Mesendoderm (in vitro differentiated cells): ENCODE measurements at regions not wholly inside any gene's neighbourhood (a gene's known extent, or its start where the extent isn't known, plus 50 kb on each side); places are given as distances from the start of the nearest gene placed in this dataset.

Experiments used
- DNase-seq: peaks from one replicate; pipeline ENCODE4 v3.0.0; 2013
- H2AK5ac ChIP-seq: 2 replicates; pipeline ENCODE4 v1.6.1; 2013; ENCODE audit warnings: low read length, inconsistent platforms
- H2BK120ac ChIP-seq: 2 replicates; pipeline ENCODE4 v1.6.1; 2013; ENCODE audit warnings: low read depth, mild to moderate bottlenecking, low read length, moderate library complexity, mixed read lengths
- H2BK15ac ChIP-seq: replicated peaks from 2 replicates; pipeline ENCODE4 v1.6.1; 2013; ENCODE audit warnings: low read depth, mild to moderate bottlenecking, moderate library complexity
- H2BK5ac ChIP-seq: 2 replicates; pipeline ENCODE4 v1.6.1; 2013; ENCODE audit warnings: low read length, inconsistent platforms
- H3K18ac ChIP-seq: 2 replicates; pipeline ENCODE4 v1.6.1; 2013; ENCODE audit warnings: mild to moderate bottlenecking, low read length, mixed read lengths
- H3K23ac ChIP-seq: one replicate; pipeline ENCODE4 v1.6.1; 2013; ENCODE audit warnings: low read length
- H3K27ac ChIP-seq: 2 replicates; pipeline ENCODE4 v1.5.1; 2013; ENCODE audit warnings: low read depth, mild to moderate bottlenecking, inconsistent platforms, low read length, moderate library complexity
- H3K27me3 ChIP-seq: 2 replicates; pipeline ENCODE4 v1.6.1; 2013; ENCODE audit warnings: low read length, control low read depth, mild to moderate bottlenecking, inconsistent platforms; ENCODE audit not compliant: insufficient read depth, poor library complexity
- H3K36me3 ChIP-seq: 2 replicates; pipeline ENCODE4 v1.6.1; 2013; ENCODE audit warnings: low read length, inconsistent platforms; ENCODE audit not compliant: control insufficient read depth, insufficient read depth
- H3K4ac ChIP-seq: one replicate; pipeline ENCODE4 v1.6.1; 2013; ENCODE audit warnings: low read depth, mild to moderate bottlenecking, low read length, moderate library complexity
- H3K4me1 ChIP-seq: 2 replicates; pipeline ENCODE4 v1.6.1; 2013; ENCODE audit warnings: low read depth, low read length, inconsistent platforms; ENCODE audit not compliant: control insufficient read depth
- H3K4me2 ChIP-seq: 2 replicates; pipeline ENCODE4 v1.6.1; 2013; ENCODE audit warnings: low read length
- H3K4me3 ChIP-seq: 2 replicates; pipeline ENCODE4 v1.5.1; 2013; ENCODE audit warnings: mild to moderate bottlenecking, low read length
- H3K56ac ChIP-seq: one replicate; pipeline ENCODE4 v1.6.1; 2013; ENCODE audit warnings: low read length
- H3K79me1 ChIP-seq: 2 replicates; pipeline ENCODE4 v1.6.1; 2013; ENCODE audit warnings: low read length, inconsistent platforms
- H3K79me2 ChIP-seq: 2 replicates; pipeline ENCODE4 v1.6.1; 2013; ENCODE audit warnings: mild to moderate bottlenecking, low read length; ENCODE audit not compliant: control insufficient read depth, insufficient read depth
- H3K9ac ChIP-seq: 2 replicates; pipeline ENCODE4 v1.6.1; 2013; ENCODE audit warnings: low read length, inconsistent platforms
- H4K5ac ChIP-seq: one replicate; pipeline ENCODE4 v1.6.1; 2013; ENCODE audit warnings: low read length
- H4K8ac ChIP-seq: one replicate; pipeline ENCODE4 v1.6.1; 2013; ENCODE audit warnings: low read depth, mild to moderate bottlenecking, control low read depth, low read length, moderate library complexity
- WGBS: extraction: QIAGEN DNeasy Blood & Tissue Kit; methylation state at CpG from one replicate; pipeline ENCODE4 v1.1.7; 2013; ENCODE audit warnings: low lambda C conversion rate, missing lambda C conversion rate; ENCODE audit not compliant: insufficient coverage; ENCODE audit errors: extremely low coverage; 5-methylcytosine and 5-hydroxymethylcytosine counted together

GRCh38 chr5:167623354-167623753 is 668.1 kb upstream of the WWC1 start:
- H3K56ac ChIP-seq = peak overlapping the region; percentile 17
- no peak overlapping the region for H2BK120ac ChIP-seq
- DNase-seq = no peak
- WGBS = 100% methylated on average over 1 of the region's 3 CpGs
- H3K4ac ChIP-seq = no peak overlapping the region
- no peak overlapping the region for H3K27ac ChIP-seq
- H3K4me3 ChIP-seq = no peak overlapping the region
- no peaks in the 10 kb centered on the region for H3K27me3 ChIP-seq
- no peaks in the 10 kb centered on the region for H3K79me1 ChIP-seq
- H4K5ac ChIP-seq = no peak overlapping the region
- H4K8ac ChIP-seq = no peak overlapping the region
- H3K36me3 ChIP-seq = no peaks in the 10 kb centered on the region
- no peak overlapping the region for H3K18ac ChIP-seq
- no peak overlapping the region for H3K4me2 ChIP-seq
- peaks cover 2% of the 10 kb centered on the region for H3K4me1 ChIP-seq
- no peak overlapping the region for H2BK5ac ChIP-seq
- H2BK15ac ChIP-seq = no peak overlapping the region
- H3K23ac ChIP-seq = no peak overlapping the region
- H2AK5ac ChIP-seq = no peak overlapping the region
- no peaks in the 10 kb centered on the region for H3K79me2 ChIP-seq
- H3K9ac ChIP-seq = no peak overlapping the region

- Histone ChIP-seq H3K23ac (no peak overlapping the region), H3K27ac (no peak overlapping the region), H3K27me3 (no peaks in the 10 kb centered on the region), H3K4me3 (no peak overlapping the region), H3K79me1 (no peaks in the 10 kb centered on the region), H2BK5ac (no peak overlapping the region), H3K4me2 (no peak overlapping the region), H3K9ac (no peak overlapping the region), H2BK120ac (no peak overlapping the region), H3K56ac (no peak overlapping the region), H2BK15ac (no peak overlapping the region), H3K4me1 (peaks cover 2% of the 10 kb centered on the region), H3K36me3 (no peaks in the 10 kb centered on the region), H2AK5ac (no peak overlapping the region), H4K8ac (no peak overlapping the region), H3K79me2 (no peaks in the 10 kb centered on the region), H3K4ac (no peak overlapping the region), H4K5ac (no peak overlapping the region), H3K18ac (no peak overlapping the region)
- DNase-seq = no peak
- no CpG with 5 or more reads among the region's 2 CpGs for WGBS
Measured at GRCh38 chr5:167624053-167624452, 667.4 kb upstream of the WWC1 start.

- Histone ChIP-seq H3K9ac (no peak overlapping the region), H3K79me2 (no peaks in the 10 kb centered on the region), H3K56ac (no peak overlapping the region), H3K36me3 (no peaks in the 10 kb centered on the region), H4K5ac (no peak overlapping the region), H3K23ac (no peak overlapping the region), H3K4me1 (peaks cover 2% of the 10 kb centered on the region), H3K18ac (no peak overlapping the region), H3K4me3 (no peak overlapping the region), H3K4ac (peak overlapping the region; percentile 7), H3K27ac (no peak overlapping the region), H2BK5ac (no peak overlapping the region), H2AK5ac (no peak overlapping the region), H3K79me1 (no peaks in the 10 kb centered on the region), H2BK15ac (no peak overlapping the region), H2BK120ac (no peak overlapping the region), H3K4me2 (no peak overlapping the region), H4K8ac (no peak overlapping the region), H3K27me3 (no peaks in the 10 kb centered on the region)
- DNase-seq = peak; percentile 30
- no CpG with 5 or more reads among the region's 8 CpGs for WGBS
Measured at GRCh38 chr5:167626341-167627123, 664.9 kb upstream of the WWC1 start.

GRCh38 chr5:167629634-167630033 is 661.8 kb upstream of the WWC1 start:
- Histone ChIP-seq H3K4me3 (no peak overlapping the region), H3K79me2 (no peaks in the 10 kb centered on the region), H3K4me2 (no peak overlapping the region), H3K79me1 (no peaks in the 10 kb centered on the region), H2BK5ac (no peak overlapping the region), H3K36me3 (no peaks in the 10 kb centered on the region), H3K4ac (no peak overlapping the region), H3K23ac (no peak overlapping the region), H2BK15ac (no peak overlapping the region), H3K4me1 (peaks cover 2% of the 10 kb centered on the region), H3K18ac (no peak overlapping the region), H4K8ac (no peak overlapping the region), H3K27ac (no peak overlapping the region), H3K27me3 (no peaks in the 10 kb centered on the region), H3K56ac (no peak overlapping the region), H2AK5ac (no peak overlapping the region), H4K5ac (no peak overlapping the region), H2BK120ac (no peak overlapping the region), H3K9ac (no peak overlapping the region)
- no peak for DNase-seq
- no CpG with 5 or more reads among the region's 3 CpGs for WGBS

GRCh38 chr5:167631191-167631590 is 660.3 kb upstream of the WWC1 start:
- H2AK5ac ChIP-seq = no peak overlapping the region
- H3K79me2 ChIP-seq = no peaks in the 10 kb centered on the region
- no peaks in the 10 kb centered on the region for H3K27me3 ChIP-seq
- H3K4ac ChIP-seq = no peak overlapping the region
- WGBS = no CpG with 5 or more reads among the region's 7 CpGs
- no peak overlapping the region for H3K18ac ChIP-seq
- no peak overlapping the region for H3K9ac ChIP-seq
- no peak overlapping the region for H3K4me3 ChIP-seq
- H3K4me1 ChIP-seq = peaks cover 2% of the 10 kb centered on the region
- no peak overlapping the region for H2BK15ac ChIP-seq
- no peak overlapping the region for H2BK120ac ChIP-seq
- H3K27ac ChIP-seq = no peak overlapping the region
- H3K56ac ChIP-seq = no peak overlapping the region
- no peaks in the 10 kb centered on the region for H3K36me3 ChIP-seq
- H2BK5ac ChIP-seq = no peak overlapping the region
- no peak for DNase-seq
- H3K23ac ChIP-seq = no peak overlapping the region
- H4K5ac ChIP-seq = no peak overlapping the region
- H3K79me1 ChIP-seq = no peaks in the 10 kb centered on the region
- no peak overlapping the region for H4K8ac ChIP-seq
- no peak overlapping the region for H3K4me2 ChIP-seq

- H3K4ac ChIP-seq = no peak overlapping the region
- no peaks in the 10 kb centered on the region for H3K79me1 ChIP-seq
- H3K4me2 ChIP-seq = no peak overlapping the region
- H3K4me3 ChIP-seq = no peak overlapping the region
- no peak overlapping the region for H3K9ac ChIP-seq
- no CpG with 5 or more reads among the region's 3 CpGs for WGBS
- H4K5ac ChIP-seq = no peak overlapping the region
- H3K18ac ChIP-seq = no peak overlapping the region
- H3K36me3 ChIP-seq = no peaks in the 10 kb centered on the region
- no peak overlapping the region for H3K56ac ChIP-seq
- H2BK15ac ChIP-seq = no peak overlapping the region
- no peak overlapping the region for H3K27ac ChIP-seq
- H2BK5ac ChIP-seq = no peak overlapping the region
- no peaks in the 10 kb centered on the region for H3K79me2 ChIP-seq
- no peak overlapping the region for H4K8ac ChIP-seq
- no peaks in the 10 kb centered on the region for H3K4me1 ChIP-seq
- no peak overlapping the region for H3K23ac ChIP-seq
- no peak for DNase-seq
- no peaks in the 10 kb centered on the region for H3K27me3 ChIP-seq
- H2AK5ac ChIP-seq = no peak overlapping the region
- H2BK120ac ChIP-seq = no peak overlapping the region
Measured at GRCh38 chr5:167633114-167633513, 658.3 kb upstream of the WWC1 start.
